Nephron progenitor cell (in vitro differentiated cells): ENCODE measurements at regions not wholly inside any gene's neighbourhood (a gene's known extent, or its start where the extent isn't known, plus 50 kb on each side); places are given as distances from the start of the nearest gene placed in this dataset.

Source experiments
- DNase-seq: peaks from one replicate; pipeline ENCODE4 v3.0.0; 2021
- H3K27ac Mint-ChIP-seq: 2 replicates; pipeline ENCODE4 v1.8.0; 2021; ENCODE audit warnings: mild to moderate bottlenecking, moderate library complexity, mixed read lengths
- H3K27me3 Mint-ChIP-seq: 2 replicates; pipeline ENCODE4 v1.8.0; 2021; ENCODE audit warnings: mild to moderate bottlenecking, low read depth, mixed read lengths; ENCODE audit not compliant: poor library complexity
- H3K36me3 Mint-ChIP-seq: 2 replicates; pipeline ENCODE4 v1.8.0; 2021; ENCODE audit warnings: low read depth, mixed read lengths
- H3K4me1 Mint-ChIP-seq: 2 replicates; pipeline ENCODE4 v1.8.0; 2021; ENCODE audit warnings: mixed read lengths
- H3K4me3 Mint-ChIP-seq: 2 replicates; pipeline ENCODE4 v1.8.0; 2021; ENCODE audit warnings: mild to moderate bottlenecking, moderate library complexity, mixed read lengths
- H3K9me3 Mint-ChIP-seq: 2 replicates; pipeline ENCODE4 v1.8.0; 2021; ENCODE audit warnings: mild to moderate bottlenecking, moderate library complexity, mixed read lengths
- TF ChIP-seq, protein P1 (sequence below): fragments of 200-600 bp; sonication (generic); IDR thresholded peaks from 2 replicates; pipeline ENCODE4 v1.5.0; 2021; ENCODE audit warnings: antibody characterized with exemption

GRCh38 chr6:40281402-40281801 lies 305.8 kb downstream of the LRFN2 start:
- Mint-ChIP-seq H3K27me3 (peaks cover 26% of the 10 kb centered on the region), H3K4me3 (no peak overlapping the region), H3K9me3 (no peaks in the 10 kb centered on the region), H3K27ac (no peak overlapping the region), H3K36me3 (no peaks in the 10 kb centered on the region), H3K4me1 (peaks cover 13% of the 10 kb centered on the region)
- no peak for DNase-seq
- TF ChIP-seq, protein P1, sequence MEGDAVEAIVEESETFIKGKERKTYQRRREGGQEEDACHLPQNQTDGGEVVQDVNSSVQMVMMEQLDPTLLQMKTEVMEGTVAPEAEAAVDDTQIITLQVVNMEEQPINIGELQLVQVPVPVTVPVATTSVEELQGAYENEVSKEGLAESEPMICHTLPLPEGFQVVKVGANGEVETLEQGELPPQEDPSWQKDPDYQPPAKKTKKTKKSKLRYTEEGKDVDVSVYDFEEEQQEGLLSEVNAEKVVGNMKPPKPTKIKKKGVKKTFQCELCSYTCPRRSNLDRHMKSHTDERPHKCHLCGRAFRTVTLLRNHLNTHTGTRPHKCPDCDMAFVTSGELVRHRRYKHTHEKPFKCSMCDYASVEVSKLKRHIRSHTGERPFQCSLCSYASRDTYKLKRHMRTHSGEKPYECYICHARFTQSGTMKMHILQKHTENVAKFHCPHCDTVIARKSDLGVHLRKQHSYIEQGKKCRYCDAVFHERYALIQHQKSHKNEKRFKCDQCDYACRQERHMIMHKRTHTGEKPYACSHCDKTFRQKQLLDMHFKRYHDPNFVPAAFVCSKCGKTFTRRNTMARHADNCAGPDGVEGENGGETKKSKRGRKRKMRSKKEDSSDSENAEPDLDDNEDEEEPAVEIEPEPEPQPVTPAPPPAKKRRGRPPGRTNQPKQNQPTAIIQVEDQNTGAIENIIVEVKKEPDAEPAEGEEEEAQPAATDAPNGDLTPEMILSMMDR, result no peak

- H3K36me3 Mint-ChIP-seq, result no peaks in the 10 kb centered on the region
- H3K27me3 Mint-ChIP-seq, result peaks cover 18% of the 10 kb centered on the region
- H3K4me3 Mint-ChIP-seq, result no peak overlapping the region
- no peak overlapping the region for H3K27ac Mint-ChIP-seq
- DNase-seq, result no peak
- TF ChIP-seq, protein P1, result no peak
- H3K4me1 Mint-ChIP-seq, result peaks cover 18% of the 10 kb centered on the region
- no peaks in the 10 kb centered on the region for H3K9me3 Mint-ChIP-seq
Observed at GRCh38 chr6:40280231-40280630, 306.9 kb downstream of the LRFN2 start.

DNA sequence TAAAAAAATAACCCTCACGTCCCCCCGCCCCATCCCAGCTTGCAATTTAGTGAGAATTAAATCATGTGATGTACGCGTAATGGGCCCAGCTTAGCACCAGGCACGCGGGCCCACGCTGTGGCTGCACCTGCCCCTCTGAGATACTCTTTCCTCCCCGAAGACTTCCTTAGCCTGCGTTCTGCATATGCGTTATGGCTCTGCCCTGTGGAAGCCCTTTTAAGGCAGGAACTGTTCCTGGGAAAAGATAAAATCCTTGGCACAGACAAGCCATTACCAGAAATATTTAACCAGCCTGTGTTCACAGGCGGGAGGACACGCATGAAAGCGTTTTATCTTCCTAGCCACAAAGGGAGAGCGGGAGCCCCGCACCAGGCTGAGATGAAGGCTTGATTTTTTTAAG lies 311.0 kb downstream of the LRFN2 start:
- Mint-ChIP-seq H3K4me1 (peaks cover 12% of the 10 kb centered on the region), H3K9me3 (no peaks in the 10 kb centered on the region), H3K4me3 (no peak overlapping the region), H3K36me3 (no peaks in the 10 kb centered on the region), H3K27ac (no peak overlapping the region), H3K27me3 (peaks cover 4% of the 10 kb centered on the region)
- DNase-seq, result no peak
- TF ChIP-seq, protein P1, result no peak

- Mint-ChIP-seq H3K27me3 (peaks cover 4% of the 10 kb centered on the region), H3K36me3 (no peaks in the 10 kb centered on the region), H3K27ac (no peak overlapping the region), H3K4me3 (no peak overlapping the region), H3K4me1 (peaks cover 11% of the 10 kb centered on the region), H3K9me3 (no peaks in the 10 kb centered on the region)
- TF ChIP-seq, protein P1, result no peak
- DNase-seq, result no peak
Observed at GRCh38 chr6:40274058-40274457, 313.1 kb downstream of the LRFN2 start.

DNA sequence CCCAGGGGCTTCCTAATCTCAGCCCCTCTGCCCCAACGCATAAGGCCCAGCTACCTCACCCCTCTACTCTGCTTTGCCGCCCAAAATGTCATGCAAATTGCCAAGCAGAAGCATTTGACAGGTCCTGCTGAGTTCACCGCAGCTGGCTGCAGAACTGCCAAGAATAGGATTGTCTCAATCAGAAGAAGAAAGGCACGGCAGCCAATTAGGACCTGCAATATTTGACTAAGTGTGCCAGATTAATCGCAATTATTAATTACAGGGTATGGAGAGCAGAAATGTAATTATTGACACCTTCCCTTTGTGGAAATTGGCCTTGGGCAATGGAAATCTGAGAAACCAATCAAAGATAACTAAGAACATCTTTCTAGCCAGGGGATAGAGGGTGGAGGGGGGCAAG lies 318.6 kb downstream of the LRFN2 start:
- no peaks in the 10 kb centered on the region for H3K36me3 Mint-ChIP-seq
- no peak for DNase-seq
- H3K4me1 Mint-ChIP-seq, result no peaks in the 10 kb centered on the region
- H3K9me3 Mint-ChIP-seq, result no peaks in the 10 kb centered on the region
- TF ChIP-seq, protein P1, result no peak
- no peak overlapping the region for H3K4me3 Mint-ChIP-seq
- no peaks in the 10 kb centered on the region for H3K27me3 Mint-ChIP-seq
- H3K27ac Mint-ChIP-seq, result no peak overlapping the region

DNA sequence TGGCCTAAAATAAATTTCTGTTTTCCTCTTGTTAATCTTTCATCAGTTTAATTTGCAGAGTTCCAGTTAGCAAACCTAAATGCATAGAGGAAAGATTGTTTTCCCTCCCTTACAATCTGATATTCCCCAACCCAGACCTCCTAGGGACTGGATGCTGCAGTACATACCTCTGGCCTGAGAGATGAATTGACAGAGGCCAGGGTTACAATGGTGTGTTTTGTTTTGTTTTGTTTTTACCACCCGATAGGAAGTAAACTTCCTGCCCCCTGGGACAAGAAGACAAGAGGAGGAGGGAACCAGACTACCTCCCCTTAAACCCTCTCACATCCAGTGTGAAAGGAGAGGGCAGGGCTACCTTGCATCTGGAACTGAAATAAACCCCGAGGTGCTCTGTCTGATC lies 319.0 kb downstream of the LRFN2 start:
- TF ChIP-seq, protein P1, result no peak
- no peak overlapping the region for H3K27ac Mint-ChIP-seq
- H3K27me3 Mint-ChIP-seq, result no peaks in the 10 kb centered on the region
- H3K36me3 Mint-ChIP-seq, result no peaks in the 10 kb centered on the region
- H3K4me1 Mint-ChIP-seq, result no peaks in the 10 kb centered on the region
- H3K4me3 Mint-ChIP-seq, result no peak overlapping the region
- no peak for DNase-seq
- H3K9me3 Mint-ChIP-seq, result no peaks in the 10 kb centered on the region
